ENCODE measurements at regions not wholly inside any gene's neighbourhood (a gene's known extent, or its start where the extent isn't known, plus 50 kb on each side); places are given as distances from the start of the nearest gene placed in this dataset.
"Not testable (repeated sequence)": the region's sequence is repeated elsewhere in the genome, so short reads cannot be mapped to it uniquely, and the experiment has no call there.

GRCh38 chr15:84157857-84158256 is 77.7 kb upstream of the GOLGA6L4 start:
- H3K4ac ChIP-seq (ENCODE audit: low read depth, low read length); H3K27me3 ChIP-seq (ENCODE audit: control insufficient read depth, insufficient read depth, low read length); ATAC-seq (ENCODE audit: low read depth); H3K56ac ChIP-seq (ENCODE audit: extremely low read depth, insufficient read depth, low read length); H3K9me3 ChIP-seq (ENCODE audit: control insufficient read depth, insufficient read depth, low read length); dilution Hi-C loops (cut with HindIII; ENCODE audit: low sequenced_read_pairs, unreplicated experiment); H2BK5ac ChIP-seq (ENCODE audit: low read depth, low read length, poor library complexity, severe bottlenecking); H2BK120ac ChIP-seq (ENCODE audit: low read depth, low read length); H4K91ac ChIP-seq (ENCODE audit: insufficient read depth, low read depth, low read length); DNase-seq; H3K27ac ChIP-seq (ENCODE audit: insufficient read depth, low read length); in situ Hi-C loops (cut with MboI; ENCODE audit: low sequenced_read_pairs); H4K20me1 ChIP-seq (ENCODE audit: insufficient read depth, low read length); H4K8ac ChIP-seq (ENCODE audit: low read depth in 2 of 2, low read length in 2 of 2); H3K14ac ChIP-seq (replicated peaks; ENCODE audit: low read depth, low read length); H3K18ac ChIP-seq (ENCODE audit: low read depth, low read length); POLR2A ChIA-PET (ENCODE audit: unreplicated experiment); H2AFZ ChIP-seq (replicated peaks; ENCODE audit: low read length, poor library complexity); H2AK5ac ChIP-seq (ENCODE audit: low read depth, low read length); H3K9me1 ChIP-seq (ENCODE audit: insufficient read depth, low read length); H2BK15ac ChIP-seq (ENCODE audit: low read depth, low read length); H3K23ac ChIP-seq (ENCODE audit: low read depth, low read length); H2AK9ac ChIP-seq (replicated peaks; ENCODE audit: low read depth, low read length, poor library complexity); H4K5ac ChIP-seq (ENCODE audit: low read depth, low read length); intact Hi-C loops (cut with micrococcal nuclease); CTCF ChIA-PET; H2BK20ac ChIP-seq (ENCODE audit: low read depth, low read length); H3K4me3 ChIP-seq (ENCODE audit: insufficient read depth, low read depth, low read length); H3K79me1 ChIP-seq (ENCODE audit: low read depth in 1 of 2, low read length in 2 of 2); BruUV-seq (replicated peaks); H3K4me1 ChIP-seq (ENCODE audit: control insufficient read depth, insufficient read depth, low read length); H3K4me2 ChIP-seq (ENCODE audit: low read depth, low read length); H3K9ac ChIP-seq (ENCODE audit: low read depth, low read length); H3K36me3 ChIP-seq (ENCODE audit: control insufficient read depth, insufficient read depth, low read length): not testable (repeated sequence)
- WGBS, 2 experiments (ENCODE audit: extremely low coverage in 2 of 2, insufficient read length in 1 of 2), result 60% methylated on average over 2 of the region's 3 CpGs; no CpG with 5 or more reads in 1 of the 2 experiments

DNA sequence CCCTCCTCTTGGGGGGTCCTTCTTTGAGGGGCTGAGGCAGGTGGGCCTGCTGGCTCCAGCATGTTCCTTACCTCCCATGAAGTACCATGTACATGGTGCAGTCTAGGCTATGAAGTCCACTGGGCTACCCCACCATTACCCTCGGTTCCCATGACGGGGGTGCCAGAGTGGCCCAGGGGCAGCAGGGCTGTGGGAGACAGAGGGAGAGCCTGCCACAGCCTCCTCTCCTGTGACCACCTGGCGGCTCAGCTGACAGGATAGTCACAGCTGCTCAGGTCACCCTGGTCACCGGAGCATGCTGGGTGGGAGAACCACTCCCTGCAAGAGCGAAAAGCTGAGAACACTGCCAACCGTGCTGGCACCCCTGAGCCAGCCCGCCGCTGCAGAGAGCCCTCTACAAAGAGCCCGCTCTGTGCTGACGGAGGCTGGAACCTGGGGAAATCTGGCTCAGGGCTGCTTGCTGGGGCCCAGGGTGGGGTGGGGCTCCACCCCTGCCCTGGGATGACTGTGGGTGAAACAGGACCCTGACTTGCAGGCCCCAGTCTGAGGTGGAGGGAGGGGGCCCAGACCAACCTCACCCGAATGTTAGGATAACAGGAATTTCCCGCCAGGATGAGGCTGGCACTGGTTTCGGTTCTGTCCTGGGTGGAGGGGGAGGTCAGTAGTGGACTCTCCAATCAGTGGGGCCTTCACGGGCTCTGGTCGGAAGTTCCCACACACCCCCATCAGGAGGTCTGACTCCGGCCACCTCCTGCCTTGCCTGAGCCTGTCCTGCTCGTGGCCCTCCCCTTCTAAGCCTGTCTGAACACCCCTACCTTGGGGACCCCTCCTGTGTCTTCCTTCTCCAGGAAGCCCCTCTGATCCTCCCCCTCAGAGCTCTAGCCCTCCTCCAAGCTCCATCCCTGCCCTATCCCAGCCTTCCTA is 76.0 kb upstream of the GOLGA6L4 start:
- ATAC-seq (ENCODE audit: low read depth); H3K27me3 ChIP-seq (ENCODE audit: control insufficient read depth, insufficient read depth, low read length); H4K5ac ChIP-seq (ENCODE audit: low read depth, low read length); H3K23ac ChIP-seq (ENCODE audit: low read depth, low read length); dilution Hi-C loops (cut with HindIII; ENCODE audit: low sequenced_read_pairs, unreplicated experiment); H3K14ac ChIP-seq (replicated peaks; ENCODE audit: low read depth, low read length); H2BK120ac ChIP-seq (ENCODE audit: low read depth, low read length); H3K4me3 ChIP-seq (ENCODE audit: insufficient read depth, low read depth, low read length); H2BK5ac ChIP-seq (ENCODE audit: low read depth, low read length, poor library complexity, severe bottlenecking); POLR2A ChIA-PET (ENCODE audit: unreplicated experiment); H3K4ac ChIP-seq (ENCODE audit: low read depth, low read length); H4K8ac ChIP-seq (ENCODE audit: low read depth in 2 of 2, low read length in 2 of 2); H2AFZ ChIP-seq (replicated peaks; ENCODE audit: low read length, poor library complexity); H3K4me2 ChIP-seq (ENCODE audit: low read depth, low read length); H3K79me1 ChIP-seq (ENCODE audit: low read depth in 1 of 2, low read length in 2 of 2); H3K9ac ChIP-seq (ENCODE audit: low read depth, low read length); intact Hi-C loops (cut with micrococcal nuclease); H4K91ac ChIP-seq (ENCODE audit: insufficient read depth, low read depth, low read length); in situ Hi-C loops (cut with MboI; ENCODE audit: low sequenced_read_pairs); H3K56ac ChIP-seq (ENCODE audit: extremely low read depth, insufficient read depth, low read length); H3K9me3 ChIP-seq (ENCODE audit: control insufficient read depth, insufficient read depth, low read length); H2BK15ac ChIP-seq (ENCODE audit: low read depth, low read length); DNase-seq; H3K18ac ChIP-seq (ENCODE audit: low read depth, low read length); H3K36me3 ChIP-seq (ENCODE audit: control insufficient read depth, insufficient read depth, low read length); H4K20me1 ChIP-seq (ENCODE audit: insufficient read depth, low read length); H3K9me1 ChIP-seq (ENCODE audit: insufficient read depth, low read length); CTCF ChIA-PET; H2BK20ac ChIP-seq (ENCODE audit: low read depth, low read length); H3K27ac ChIP-seq (ENCODE audit: insufficient read depth, low read length); H2AK5ac ChIP-seq (ENCODE audit: low read depth, low read length); H3K4me1 ChIP-seq (ENCODE audit: control insufficient read depth, insufficient read depth, low read length); H2AK9ac ChIP-seq (replicated peaks; ENCODE audit: low read depth, low read length, poor library complexity); BruUV-seq (replicated peaks): not testable (repeated sequence)
- 50% methylated on average over 1 of the region's 17 CpGs; no CpG with 5 or more reads in 1 of the 2 experiments for WGBS, 2 experiments (ENCODE audit: extremely low coverage in 2 of 2, insufficient read length in 1 of 2)
